PFSK-1 (cell line): ENCODE measurements at regions not wholly inside any gene's neighbourhood (a gene's known extent, or its start where the extent isn't known, plus 50 kb on each side); places are given as distances from the start of the nearest gene placed in this dataset.

ENCODE experiments used
- FOXP2 ChIP-seq: optimal IDR thresholded peaks from 2 replicates; pipeline ENCODE3; 2011; ENCODE audit warnings: borderline replicate concordance, control low read depth, inconsistent platforms; ENCODE audit not compliant: insufficient read depth; ENCODE audit errors: extremely low read length, extremely low read depth
- POLR2AphosphoS5 ChIP-seq: IDR thresholded peaks from 2 replicates; pipeline ENCODE4 v1.6.1; 2012; ENCODE audit warnings: low read depth, mild to moderate bottlenecking, control low read depth, low read length, moderate library complexity
- SIN3A ChIP-seq: IDR thresholded peaks from 2 replicates; pipeline ENCODE4 v1.6.1; 2012; ENCODE audit warnings: mild to moderate bottlenecking, low read length, moderate library complexity, borderline replicate concordance; ENCODE audit not compliant: insufficient read depth
- TAF1 ChIP-seq: IDR thresholded peaks from 2 replicates; pipeline ENCODE4 v1.6.1; 2012; ENCODE audit warnings: low read length, control low read depth, borderline replicate concordance; ENCODE audit not compliant: insufficient read depth
- TF ChIP-seq, protein P1 (sequence below), 2 experiments: IDR thresholded peaks; 2 replicates each; pipeline versions ENCODE4 v1.6.1 to v1.8.0; 2011 to 2012; ENCODE audit warnings: low read depth in 2 of 2, low read length in 2 of 2, control low read depth in 1 of 2, inconsistent platforms in 1 of 2, mild to moderate bottlenecking in 1 of 2, moderate library complexity in 1 of 2; ENCODE audit not compliant: insufficient read depth in 1 of 2

GRCh38 chr18:42614619-42615293 is 500.7 kb downstream of the RIT2 start:
- TF ChIP-seq POLR2AphosphoS5 (no peak), FOXP2 (no peak), TAF1 (no peak), SIN3A (no peak)
- TF ChIP-seq, protein P1, sequence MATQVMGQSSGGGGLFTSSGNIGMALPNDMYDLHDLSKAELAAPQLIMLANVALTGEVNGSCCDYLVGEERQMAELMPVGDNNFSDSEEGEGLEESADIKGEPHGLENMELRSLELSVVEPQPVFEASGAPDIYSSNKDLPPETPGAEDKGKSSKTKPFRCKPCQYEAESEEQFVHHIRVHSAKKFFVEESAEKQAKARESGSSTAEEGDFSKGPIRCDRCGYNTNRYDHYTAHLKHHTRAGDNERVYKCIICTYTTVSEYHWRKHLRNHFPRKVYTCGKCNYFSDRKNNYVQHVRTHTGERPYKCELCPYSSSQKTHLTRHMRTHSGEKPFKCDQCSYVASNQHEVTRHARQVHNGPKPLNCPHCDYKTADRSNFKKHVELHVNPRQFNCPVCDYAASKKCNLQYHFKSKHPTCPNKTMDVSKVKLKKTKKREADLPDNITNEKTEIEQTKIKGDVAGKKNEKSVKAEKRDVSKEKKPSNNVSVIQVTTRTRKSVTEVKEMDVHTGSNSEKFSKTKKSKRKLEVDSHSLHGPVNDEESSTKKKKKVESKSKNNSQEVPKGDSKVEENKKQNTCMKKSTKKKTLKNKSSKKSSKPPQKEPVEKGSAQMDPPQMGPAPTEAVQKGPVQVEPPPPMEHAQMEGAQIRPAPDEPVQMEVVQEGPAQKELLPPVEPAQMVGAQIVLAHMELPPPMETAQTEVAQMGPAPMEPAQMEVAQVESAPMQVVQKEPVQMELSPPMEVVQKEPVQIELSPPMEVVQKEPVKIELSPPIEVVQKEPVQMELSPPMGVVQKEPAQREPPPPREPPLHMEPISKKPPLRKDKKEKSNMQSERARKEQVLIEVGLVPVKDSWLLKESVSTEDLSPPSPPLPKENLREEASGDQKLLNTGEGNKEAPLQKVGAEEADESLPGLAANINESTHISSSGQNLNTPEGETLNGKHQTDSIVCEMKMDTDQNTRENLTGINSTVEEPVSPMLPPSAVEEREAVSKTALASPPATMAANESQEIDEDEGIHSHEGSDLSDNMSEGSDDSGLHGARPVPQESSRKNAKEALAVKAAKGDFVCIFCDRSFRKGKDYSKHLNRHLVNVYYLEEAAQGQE (IDR thresholded peaks at IDR 0.05; ENCODE audit: insufficient read depth in 1 of 2, low read depth in 2 of 2, low read length in 2 of 2): no peak

DNA sequence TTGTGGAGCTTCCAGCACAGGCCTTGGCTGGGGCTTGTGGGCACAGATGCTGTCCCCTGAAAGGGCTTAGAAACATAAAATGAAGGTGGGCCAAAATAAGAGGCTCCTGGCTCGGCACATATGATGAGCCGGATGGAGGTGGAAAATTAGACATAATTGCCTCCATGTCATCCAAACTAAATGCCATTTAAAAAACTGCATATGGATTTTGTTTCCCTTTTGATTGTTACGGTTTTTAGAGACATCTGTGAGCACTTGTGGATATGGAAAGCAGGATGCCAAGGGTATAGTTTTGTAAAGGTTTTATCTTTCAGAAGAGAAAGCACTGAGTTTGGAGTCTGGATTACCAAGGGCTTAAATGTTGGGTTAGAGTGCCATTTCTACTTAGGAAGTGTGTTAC is 498.3 kb downstream of the RIT2 start:
- TF ChIP-seq TAF1 (no peak), SIN3A (no peak), FOXP2 (no peak), POLR2AphosphoS5 (no peak)
- TF ChIP-seq, protein P1 (IDR thresholded peaks at IDR 0.05; ENCODE audit: insufficient read depth in 1 of 2, low read depth in 2 of 2, low read length in 2 of 2): no peak

- TF ChIP-seq POLR2AphosphoS5: no peak
These were observed 495.7 kb downstream of the RIT2 start for GRCh38 chr18:42619771-42620170.

- no peak for TF ChIP-seq SIN3A
- TF ChIP-seq, protein P1 (IDR thresholded peaks at IDR 0.05; ENCODE audit: insufficient read depth in 1 of 2, low read depth in 2 of 2, low read length in 2 of 2): no peak
- no peak for TF ChIP-seq TAF1
- no peak for TF ChIP-seq POLR2AphosphoS5
- no peak for TF ChIP-seq FOXP2
These were observed 494.8 kb downstream of the RIT2 start for GRCh38 chr18:42620657-42621056.

GRCh38 chr18:42623935-42624334 is 491.6 kb downstream of the RIT2 start:
- TF ChIP-seq, protein P1 (IDR thresholded peaks at IDR 0.05; ENCODE audit: insufficient read depth in 1 of 2, low read depth in 2 of 2, low read length in 2 of 2): no peak
- TF ChIP-seq TAF1 (no peak), FOXP2 (no peak), POLR2AphosphoS5 (no peak), SIN3A (no peak)
